NCI-H446 treated with DMSO at 0.1 percent for 48 hours (cell line): ENCODE measurements at regions not wholly inside any gene's neighbourhood (a gene's known extent, or its start where the extent isn't known, plus 50 kb on each side); places are given as distances from the start of the nearest gene placed in this dataset.
"Not testable (repeated sequence)": the region's sequence is repeated elsewhere in the genome, so short reads cannot be mapped to it uniquely, and the experiment has no call there.

Experiments
- DNase-seq: peaks from one replicate; lab custom pipeline; 2025; lab: John Stamatoyannopoulos, UW

- DNase-seq = no peak
Observed at GRCh38 chr6:27161115-27161514, 86.4 kb upstream of the PRSS16 start.

GRCh38 chr6:27161603-27161945, 85.9 kb upstream of the PRSS16 start:
- no peak for DNase-seq

GRCh38 chr6:27161946-27162603, 85.4 kb upstream of the PRSS16 start:
- peak; percentile 64 for DNase-seq

GRCh38 chr6:27163834-27164233, 83.7 kb upstream of the PRSS16 start:
- no peak for DNase-seq

- DNase-seq = no peak
Observed at GRCh38 chr6:27168108-27168507, 79.4 kb upstream of the PRSS16 start.

GRCh38 chr6:27168586-27169443, 78.7 kb upstream of the PRSS16 start:
- no peak for DNase-seq

- not testable (repeated sequence) for DNase-seq
Observed at GRCh38 chr6:27172524-27173231, 74.8 kb upstream of the PRSS16 start.

GRCh38 chr6:27173232-27173601, 74.3 kb upstream of the PRSS16 start:
- not testable (repeated sequence) for DNase-seq

GRCh38 chr6:27174958-27175357, 72.5 kb upstream of the PRSS16 start:
- DNase-seq = no peak

GRCh38 chr6:27176096-27176495, 71.4 kb upstream of the PRSS16 start:
- DNase-seq = no peak

GRCh38 chr6:27176523-27177484, 70.7 kb upstream of the PRSS16 start:
- no peak for DNase-seq

GRCh38 chr6:27177485-27178406, 69.8 kb upstream of the PRSS16 start:
- peak; percentile 64 for DNase-seq

GRCh38 chr6:27178407-27178730, 69.1 kb upstream of the PRSS16 start:
- DNase-seq = no peak

- no peak for DNase-seq
Observed at GRCh38 chr6:27178860-27179259, 68.6 kb upstream of the PRSS16 start.

- DNase-seq = no peak
Observed at GRCh38 chr6:27183060-27183832, 64.3 kb upstream of the PRSS16 start.

GRCh38 chr6:27187231-27188060, 60.1 kb upstream of the PRSS16 start:
- no peak for DNase-seq

GRCh38 chr6:27188061-27188884, 59.2 kb upstream of the PRSS16 start:
- no peak for DNase-seq

- DNase-seq = peak; percentile 64
Observed at GRCh38 chr6:27188885-27189418, 58.5 kb upstream of the PRSS16 start.
